NT2/D1 (cell line): ENCODE measurements at regions not wholly inside any gene's neighbourhood (a gene's known extent, or its start where the extent isn't known, plus 50 kb on each side); places are given as distances from the start of the nearest gene placed in this dataset.
"Not testable (repeated sequence)": the region's sequence is repeated elsewhere in the genome, so short reads cannot be mapped to it uniquely, and the experiment has no call there.

ENCODE experiments used
- DNase-seq: peaks from one replicate; pipeline ENCODE4 v3.0.0-alpha.2; 2011; ENCODE audit warnings: low read depth, low spot score
- H3K27me3 ChIP-seq: 2 replicates; pipeline ENCODE4 v1.6.0; 2011; ENCODE audit warnings: mild to moderate bottlenecking; ENCODE audit not compliant: insufficient read length, insufficient read depth
- H3K36me3 ChIP-seq: 2 replicates; pipeline ENCODE4 v1.6.1; 2011; ENCODE audit warnings: mild to moderate bottlenecking, low read length, mixed read lengths; ENCODE audit not compliant: insufficient read depth, insufficient read length
- H3K4me1 ChIP-seq: 2 replicates; pipeline ENCODE4 v1.5.1; 2011; ENCODE audit not compliant: insufficient read depth, insufficient read length
- H3K4me3 ChIP-seq: 2 replicates; pipeline ENCODE4 v1.5.1; 2011; ENCODE audit warnings: low read depth; ENCODE audit not compliant: insufficient read length
- H3K9ac ChIP-seq: 2 replicates; pipeline ENCODE4 v1.6.0; 2011; ENCODE audit warnings: low read depth; ENCODE audit not compliant: insufficient read length
- H3K9me3 ChIP-seq: 2 replicates; pipeline ENCODE4 v1.5.1; 2011; ENCODE audit warnings: mild to moderate bottlenecking, low read length; ENCODE audit not compliant: insufficient read depth
- SUZ12 ChIP-seq: IDR thresholded peaks from 2 replicates; pipeline ENCODE4 v1.6.1; 2011; ENCODE audit not compliant: insufficient read length, insufficient read depth; ENCODE audit errors: extremely low read depth
- YY1 ChIP-seq: IDR thresholded peaks from 2 replicates; pipeline ENCODE4 v1.6.1; 2011; ENCODE audit not compliant: insufficient read length, insufficient read depth
- ZNF274 ChIP-seq: IDR thresholded peaks from 2 replicates; pipeline ENCODE4 v1.6.1; 2011; ENCODE audit warnings: mild to moderate bottlenecking, low read depth, low read length

DNA sequence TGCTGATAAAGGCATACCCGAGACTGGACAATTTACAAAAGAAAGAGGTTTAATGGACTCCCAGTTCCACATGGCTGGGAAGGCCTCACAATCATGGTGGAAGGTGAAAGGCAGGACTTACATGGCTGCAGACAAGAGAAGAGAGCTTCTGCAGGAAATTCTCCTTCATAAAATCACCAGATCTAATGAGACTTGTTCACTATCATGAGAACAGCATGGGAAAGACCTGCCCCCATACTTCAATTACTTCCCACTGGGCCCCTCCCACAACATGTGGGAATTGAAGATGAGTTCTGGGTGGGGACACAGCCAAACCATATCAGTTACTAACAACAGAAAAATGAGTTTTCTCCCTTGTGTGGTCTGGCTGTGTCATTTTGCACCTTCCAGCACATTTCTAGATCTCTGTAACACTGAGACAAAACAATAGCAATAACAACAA, 741.4 kb downstream of the KCNT2 start:
- H3K9ac ChIP-seq = no peak overlapping the region
- H3K27me3 ChIP-seq = no peaks in the 10 kb centered on the region
- no peak for DNase-seq
- TF ChIP-seq YY1 = no peak
- no peak for TF ChIP-seq SUZ12
- no peak for TF ChIP-seq ZNF274
- no peak overlapping the region for H3K4me3 ChIP-seq
- H3K4me1 ChIP-seq = no peaks in the 10 kb centered on the region
- no peaks in the 10 kb centered on the region for H3K36me3 ChIP-seq
- H3K9me3 ChIP-seq = no peaks in the 10 kb centered on the region

DNA sequence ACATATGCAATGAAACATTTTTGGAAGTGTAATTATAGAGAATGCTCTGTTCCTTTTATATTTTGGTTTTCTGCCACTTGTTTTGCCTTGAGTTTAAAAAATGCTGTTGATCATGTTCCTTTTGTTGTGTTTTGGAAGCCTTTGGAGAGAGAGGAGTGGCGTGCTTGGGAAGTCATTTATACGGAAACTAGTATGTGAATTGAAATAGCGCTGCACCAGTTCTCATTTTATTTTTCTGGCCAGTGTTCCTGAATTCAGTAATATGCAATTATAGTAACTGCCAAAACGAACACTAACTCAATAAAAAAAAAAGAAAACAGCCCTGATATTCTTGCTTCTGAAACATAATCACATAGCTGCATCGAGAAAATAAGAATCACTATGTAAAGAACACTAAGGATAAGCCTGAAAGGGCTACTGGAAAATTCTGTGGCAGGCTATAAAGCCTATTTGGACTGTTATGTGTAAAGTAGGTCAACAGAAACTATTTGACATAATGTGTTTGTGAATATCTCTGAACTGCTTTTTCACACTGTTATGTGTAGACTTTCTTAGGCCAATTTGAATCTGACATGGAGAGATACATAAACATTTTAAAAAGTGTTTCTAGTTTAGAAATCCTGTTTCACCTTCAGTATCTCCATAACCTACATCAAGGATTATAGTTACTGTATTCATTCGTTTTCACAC, 742.0 kb downstream of the KCNT2 start:
- TF ChIP-seq ZNF274 = no peak
- TF ChIP-seq SUZ12 = no peak
- TF ChIP-seq YY1 = no peak
- H3K36me3 ChIP-seq = no peaks in the 10 kb centered on the region
- H3K27me3 ChIP-seq = no peaks in the 10 kb centered on the region
- DNase-seq = no peak
- H3K4me1 ChIP-seq = no peaks in the 10 kb centered on the region
- no peak overlapping the region for H3K9ac ChIP-seq
- H3K4me3 ChIP-seq = no peak overlapping the region
- no peaks in the 10 kb centered on the region for H3K9me3 ChIP-seq

DNA sequence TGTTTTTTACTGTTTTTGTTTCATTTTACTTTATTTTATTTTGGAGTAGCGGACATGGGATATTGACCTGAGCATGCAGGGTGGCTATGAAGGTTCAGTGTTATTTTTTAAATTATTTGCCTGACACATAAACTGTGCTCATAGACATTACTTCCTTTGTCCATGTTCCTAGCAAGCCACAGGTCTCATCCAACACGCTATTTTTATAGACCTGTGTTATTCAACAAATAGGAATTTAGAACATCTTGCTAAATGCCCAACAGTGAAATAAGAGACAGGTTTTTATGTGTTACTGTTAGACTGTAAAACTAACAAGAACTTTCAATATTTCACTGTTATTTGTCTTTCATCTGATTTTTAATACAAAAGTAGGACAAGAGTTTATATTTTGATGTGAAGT, 756.4 kb downstream of the KCNT2 start:
- 0 out of 2 replicates have a peak, but pooled peaks cover 5% of the 10 kb centered on the region for H3K9me3 ChIP-seq
- H3K36me3 ChIP-seq = no peaks in the 10 kb centered on the region
- no peaks in the 10 kb centered on the region for H3K27me3 ChIP-seq
- TF ChIP-seq ZNF274 (no peak), YY1 (no peak), SUZ12 (no peak)
- H3K9ac ChIP-seq = no peak overlapping the region
- H3K4me1 ChIP-seq = no peaks in the 10 kb centered on the region
- no peak for DNase-seq
- H3K4me3 ChIP-seq = no peak overlapping the region

DNA sequence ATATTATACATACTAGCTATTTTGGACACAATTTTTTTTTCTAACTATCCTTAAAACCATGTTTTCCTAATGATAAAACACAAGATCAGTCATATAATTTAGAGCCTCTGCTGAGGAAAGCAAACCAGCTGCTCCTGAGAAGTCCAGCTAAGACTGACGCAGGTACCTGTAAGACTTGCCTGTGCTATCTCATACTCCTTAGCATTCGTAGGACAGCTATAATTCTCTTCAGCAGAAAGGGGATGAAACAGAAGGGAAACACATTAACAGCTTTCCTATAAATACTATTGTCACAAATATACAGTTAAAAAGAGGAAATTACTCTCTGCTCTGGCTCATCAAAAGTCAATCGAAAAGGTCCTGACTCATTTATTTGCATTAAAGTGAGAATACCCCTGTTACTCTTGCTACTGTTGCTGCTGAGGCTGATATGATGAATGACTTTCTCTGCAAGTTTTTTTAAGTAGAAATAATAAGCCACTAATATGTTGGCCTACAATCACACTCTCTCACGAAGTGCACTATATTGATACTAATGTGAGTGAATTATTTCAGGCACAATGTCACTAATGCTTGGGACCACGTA, 757.1 kb downstream of the KCNT2 start:
- H3K9me3 ChIP-seq = 0 out of 2 replicates have a peak, but pooled peaks cover 5% of the 10 kb centered on the region
- no peak overlapping the region for H3K9ac ChIP-seq
- no peak overlapping the region for H3K4me3 ChIP-seq
- H3K27me3 ChIP-seq = no peaks in the 10 kb centered on the region
- H3K4me1 ChIP-seq = no peaks in the 10 kb centered on the region
- H3K36me3 ChIP-seq = no peaks in the 10 kb centered on the region
- TF ChIP-seq SUZ12 (no peak), YY1 (no peak), ZNF274 (no peak)
- DNase-seq = no peak

DNA sequence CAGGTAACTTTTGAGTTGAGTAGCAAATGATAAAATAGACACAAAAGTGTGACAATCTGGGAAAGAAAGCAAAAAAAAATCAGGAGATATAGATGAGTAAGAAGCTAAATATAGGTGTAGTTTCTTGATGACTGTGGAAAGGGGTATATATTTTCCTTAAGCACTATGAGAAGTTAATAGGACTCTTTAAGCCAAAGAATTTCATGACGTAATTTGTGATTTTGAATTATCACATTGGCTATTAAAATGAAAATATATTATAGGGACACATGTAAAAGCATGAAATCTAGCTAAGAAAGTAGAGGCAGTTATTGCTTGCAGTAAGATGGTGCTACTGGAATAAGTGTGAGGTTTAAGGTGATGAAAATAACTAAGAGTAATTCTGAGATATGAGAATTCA, 759.1 kb downstream of the KCNT2 start:
- TF ChIP-seq YY1 (no peak), ZNF274 (no peak), SUZ12 (no peak)
- Histone ChIP-seq H3K9me3 (0 out of 2 replicates have a peak, but pooled peaks cover 5% of the 10 kb centered on the region), H3K4me1 (no peaks in the 10 kb centered on the region), H3K9ac (no peak overlapping the region), H3K27me3 (no peaks in the 10 kb centered on the region), H3K36me3 (no peaks in the 10 kb centered on the region), H3K4me3 (no peak overlapping the region)
- DNase-seq = no peak

DNA sequence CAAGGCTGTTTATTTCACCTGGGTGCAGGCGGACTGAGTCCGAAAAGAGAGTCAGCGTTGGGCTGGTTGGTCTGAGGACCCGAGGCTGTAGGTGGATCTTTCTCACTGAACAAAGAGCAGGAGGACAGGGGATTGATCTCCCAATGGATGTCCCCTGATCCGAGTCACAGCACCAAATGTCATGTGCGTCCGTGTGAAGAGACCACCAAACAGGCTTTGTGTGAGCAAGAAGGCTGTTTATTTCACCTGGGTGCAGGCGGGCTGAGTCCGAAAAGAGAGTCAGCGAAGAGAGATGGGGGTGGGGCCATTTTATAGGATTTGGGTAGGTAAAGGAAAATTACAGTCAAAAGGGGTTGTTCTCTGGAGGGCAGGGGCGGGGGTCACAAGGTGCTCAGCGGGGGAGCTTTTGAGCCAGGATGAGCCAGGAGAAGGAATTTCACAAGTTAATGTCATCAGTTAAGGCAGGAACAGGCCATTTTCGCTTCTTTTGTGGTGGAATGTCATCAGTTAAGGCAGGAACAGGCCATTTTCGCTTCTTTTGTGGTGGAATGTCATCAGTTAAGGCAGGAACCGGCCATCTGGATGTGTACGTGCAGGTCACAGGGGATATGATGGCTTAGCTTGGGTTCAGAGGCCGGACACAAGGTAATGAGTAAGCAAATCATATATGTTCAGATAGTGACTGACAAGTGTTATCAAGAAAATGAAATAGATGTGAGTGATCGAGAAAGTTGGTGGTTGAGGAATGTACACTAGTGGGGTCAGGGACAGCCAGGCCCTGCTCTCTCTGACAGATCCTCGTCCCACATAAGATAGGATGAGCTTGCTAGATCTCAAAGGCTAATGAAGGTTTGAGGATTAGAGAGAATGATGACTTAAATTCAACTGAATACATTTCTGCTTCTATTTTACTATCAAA, 760.0 kb downstream of the KCNT2 start:
- not testable (repeated sequence) for H3K4me3 ChIP-seq, H3K36me3 ChIP-seq, H3K9me3 ChIP-seq, H3K4me1 ChIP-seq, H3K9ac ChIP-seq, H3K27me3 ChIP-seq
- DNase-seq = peak; percentile 36

DNA sequence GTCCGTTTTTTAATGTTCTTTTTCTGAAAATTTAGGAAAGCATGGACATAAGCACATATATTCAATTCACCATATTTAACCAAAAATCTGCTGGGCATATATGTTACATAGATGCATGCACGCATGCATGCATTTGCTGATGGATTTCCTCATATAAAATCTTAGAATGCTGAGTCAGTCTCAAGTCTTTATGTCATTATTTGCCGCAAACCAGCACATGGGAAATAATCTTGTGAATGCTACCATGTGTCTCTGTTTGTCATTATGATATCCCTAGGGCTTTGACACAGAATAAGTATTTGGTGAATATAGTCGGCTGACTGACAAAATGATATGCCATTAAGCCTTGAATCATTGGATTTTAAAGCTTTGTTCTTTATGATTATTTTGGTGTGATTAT, 776.5 kb downstream of the KCNT2 start:
- no peak for TF ChIP-seq YY1
- TF ChIP-seq SUZ12 = no peak
- TF ChIP-seq ZNF274 = no peak
- no peak for DNase-seq
- Histone ChIP-seq H3K9me3 (no peaks in the 10 kb centered on the region), H3K9ac (no peak overlapping the region), H3K27me3 (no peaks in the 10 kb centered on the region), H3K36me3 (no peaks in the 10 kb centered on the region), H3K4me3 (no peak overlapping the region), H3K4me1 (no peaks in the 10 kb centered on the region)
